Activated CD4-positive, alpha-beta T cell treated with anti-CD3 and anti-CD28 coated beads, Interleukin-2, amount 50 U/mL, for 1 hour (primary cell): ENCODE measurements at regions not wholly inside any gene's neighbourhood (a gene's known extent, or its start where the extent isn't known, plus 50 kb on each side); places are given as distances from the start of the nearest gene placed in this dataset.
A peak's percentile ranks its signal among the peaks of the same experiment; 100 is the strongest.

Source experiments
- DNase-seq: peaks from one replicate; pipeline ENCODE4 v3.0.0-alpha.2; 2020

GRCh38 chr21:28746166-28746565 lies 246.5 kb downstream of the LTN1 start:
- DNase-seq, result no peak

- peak; percentile 62 for DNase-seq
These were observed 247.3 kb downstream of the LTN1 start for GRCh38 chr21:28745131-28746016.

- DNase-seq, result no peak
These were observed 249.0 kb downstream of the LTN1 start for GRCh38 chr21:28743723-28744122.

GRCh38 chr21:28742527-28742926 lies 250.2 kb downstream of the LTN1 start:
- no peak for DNase-seq

- no peak for DNase-seq
These were observed 252.6 kb downstream of the LTN1 start for GRCh38 chr21:28740125-28740524.

- no peak for DNase-seq
These were observed 253.8 kb downstream of the LTN1 start for GRCh38 chr21:28738882-28739281.

- no peak for DNase-seq
These were observed 254.3 kb downstream of the LTN1 start for GRCh38 chr21:28738420-28738704.

- DNase-seq, result no peak
These were observed 254.8 kb downstream of the LTN1 start for GRCh38 chr21:28737674-28738419.

- DNase-seq, result no peak
These were observed 258.0 kb downstream of the LTN1 start for GRCh38 chr21:28734522-28735175.

GRCh38 chr21:28731700-28732321 lies 260.9 kb downstream of the LTN1 start:
- no peak for DNase-seq

GRCh38 chr21:28729887-28730286 lies 262.8 kb downstream of the LTN1 start:
- no peak for DNase-seq

GRCh38 chr21:28727809-28728208 lies 264.9 kb downstream of the LTN1 start:
- no peak for DNase-seq

GRCh38 chr21:28725396-28725795 lies 267.3 kb downstream of the LTN1 start:
- DNase-seq, result no peak

GRCh38 chr21:28723646-28724045 lies 269.0 kb downstream of the LTN1 start:
- no peak for DNase-seq

GRCh38 chr21:28719723-28720122 lies 273.0 kb downstream of the LTN1 start:
- DNase-seq, result no peak

- DNase-seq, result no peak
These were observed 277.8 kb downstream of the LTN1 start for GRCh38 chr21:28714777-28715464.

- DNase-seq, result no peak
These were observed 280.3 kb downstream of the LTN1 start for GRCh38 chr21:28712411-28712810.

GRCh38 chr21:28705616-28706015 lies 287.1 kb downstream of the LTN1 start:
- no peak for DNase-seq

- DNase-seq, result no peak
These were observed 287.9 kb downstream of the LTN1 start for GRCh38 chr21:28704746-28705145.

- no peak for DNase-seq
These were observed 288.8 kb downstream of the LTN1 start for GRCh38 chr21:28703861-28704260.

- no peak for DNase-seq
These were observed 292.9 kb downstream of the LTN1 start for GRCh38 chr21:28699596-28700259.

- no peak for DNase-seq
These were observed 293.5 kb downstream of the LTN1 start for GRCh38 chr21:28699186-28699585.
